SK-N-SH (cell line): ENCODE measurements at regions not wholly inside any gene's neighbourhood (a gene's known extent, or its start where the extent isn't known, plus 50 kb on each side); places are given as distances from the start of the nearest gene placed in this dataset.

Source experiments
- CTCF ChIA-PET: fragments of 300-600, 350-600 bp; formaldehyde crosslinking; extraction: SDS; loops from one replicate; lab custom pipeline; 2021; lab: Yijun Ruan, JAX
- POLR2A ChIA-PET: fragments of 350-600 bp; sonication (Branson Sonifier 250); formaldehyde crosslinking; extraction: SDS; loops from one replicate; lab custom pipeline; 2020; ENCODE audit warnings: antibody characterized with exemption, inconsistent platforms; lab: Yijun Ruan, JAX
- DNase-seq: peaks from one replicate; pipeline ENCODE4 v3.0.0; 2012
- H2AFZ ChIP-seq: fragments of 200-600 bp; sonication (generic); 2 replicates; pipeline ENCODE4 v1.8.1; 2016; ENCODE audit warnings: antibody characterized with exemption, mild to moderate bottlenecking, low read depth
- H3F3A ChIP-seq: fragments of 200-600 bp; sonication (generic); replicated peaks from 2 replicates; pipeline ENCODE3; 2016; ENCODE audit warnings: antibody characterized with exemption, mild to moderate bottlenecking; ENCODE audit not compliant: insufficient read depth
- H3K27ac ChIP-seq, 2 experiments: fragments of 200-500 bp in 1 of 2; fragments of 200-600 bp in 1 of 2; sonication (Bioruptor generic) in 1 of 2; sonication (generic), shearing (Covaris generic) in 1 of 2; 2 replicates each; pipeline versions ENCODE4 v1.5.1 to v1.6.1; 2014 to 2016; ENCODE audit warnings: low read depth in 2 of 2, inconsistent platforms in 1 of 2, low read length in 1 of 2, mild to moderate bottlenecking in 1 of 2, mixed read lengths in 1 of 2
- H3K27me3 ChIP-seq: fragments of 200-600 bp; sonication (generic), shearing (Covaris generic); 2 replicates; pipeline ENCODE4 v1.6.1; 2016; ENCODE audit warnings: mixed run types; ENCODE audit not compliant: insufficient read depth
- H3K36me3 ChIP-seq, 2 experiments: fragments of 200-500 bp in 1 of 2; fragments of 200-600 bp in 1 of 2; sonication (Bioruptor generic) in 1 of 2; sonication (generic) in 1 of 2; replicated peaks in 1 of 2; 2 replicates each; pipeline versions ENCODE3 to v1.5.1; 2014 to 2016; ENCODE audit warnings: low read length in 1 of 2, mild to moderate bottlenecking in 1 of 2; ENCODE audit not compliant: insufficient read depth in 2 of 2, control insufficient read depth in 1 of 2
- H3K4me1 ChIP-seq, 2 experiments: fragments of 200-500 bp in 1 of 2; fragments of 200-600 bp in 1 of 2; sonication (Bioruptor generic) in 1 of 2; sonication (generic), shearing (Covaris generic) in 1 of 2; 2 replicates each; pipeline versions ENCODE4 v1.5.1 to v1.6.1; 2014 to 2016; ENCODE audit warnings: low read depth in 1 of 2, low read length in 1 of 2, mixed run types in 1 of 2; ENCODE audit not compliant: insufficient read depth in 2 of 2, control insufficient read depth in 1 of 2
- H3K4me2 ChIP-seq: fragments of 200-600 bp; sonication (generic), shearing (Covaris generic); 2 replicates; pipeline ENCODE4 v1.6.1; 2017; ENCODE audit warnings: mixed run types
- H3K4me3 ChIP-seq, 2 experiments: fragments of 200-500 bp in 1 of 2; fragments of 200-600 bp in 1 of 2; sonication (Bioruptor generic) in 1 of 2; sonication (generic), shearing (Covaris generic) in 1 of 2; 2 replicates each; pipeline versions ENCODE4 v1.5.1 to v1.8.1; 2014 to 2016; ENCODE audit warnings: low read depth in 2 of 2, inconsistent platforms in 1 of 2, low read length in 1 of 2, mild to moderate bottlenecking in 1 of 2, mixed read lengths in 1 of 2, moderate library complexity in 1 of 2
- H3K79me2 ChIP-seq: fragments of 200-600 bp; sonication (generic); 2 replicates; pipeline ENCODE4 v1.8.1; 2017; ENCODE audit warnings: mild to moderate bottlenecking; ENCODE audit not compliant: insufficient read depth
- H3K9ac ChIP-seq: fragments of 200-600 bp; sonication (generic); 2 replicates; pipeline ENCODE4 v1.6.1; 2017; ENCODE audit warnings: mixed run types
- H3K9me2 ChIP-seq: fragments of 200-600 bp; sonication (generic); 2 replicates; pipeline ENCODE4 v1.6.1; 2017; ENCODE audit warnings: mixed run types
- H3K9me3 ChIP-seq: fragments of 200-600 bp; sonication (generic); 2 replicates; pipeline ENCODE4 v1.6.1; 2017; ENCODE audit warnings: mixed run types, mild to moderate bottlenecking, moderate library complexity
- H4K20me1 ChIP-seq: fragments of 200-600 bp; sonication (generic); 2 replicates; pipeline ENCODE4 v1.6.1; 2017; ENCODE audit warnings: mild to moderate bottlenecking, mixed run types; ENCODE audit not compliant: insufficient read depth
- CHD2 ChIP-seq: fragments of 150-350 bp; IDR thresholded peaks from 2 replicates; pipeline ENCODE4 v1.6.1; 2018; ENCODE audit warnings: low read length; ENCODE audit not compliant: partially characterized antibody
- CTCF ChIP-seq: fragments of 200-600 bp; sonication (generic); IDR thresholded peaks from 2 replicates; pipeline ENCODE4 v1.6.1; 2017; ENCODE audit warnings: antibody characterized with exemption, mild to moderate bottlenecking, moderate library complexity
- ELF1 ChIP-seq: IDR thresholded peaks from 2 replicates; pipeline ENCODE4 v1.4.0; 2012
- EP300 ChIP-seq, 2 experiments: IDR thresholded peaks; 2 replicates each; pipeline versions ENCODE4 v1.4.0 to v1.6.1; 2012; ENCODE audit warnings: borderline replicate concordance in 1 of 2, low read depth in 1 of 2, low read length in 1 of 2
- FOSL2 ChIP-seq: IDR thresholded peaks from 2 replicates; pipeline ENCODE4 v1.4.0; 2012; ENCODE audit warnings: low read depth, mild to moderate bottlenecking, moderate library complexity, borderline replicate concordance
- GABPA ChIP-seq: IDR thresholded peaks from 2 replicates; pipeline ENCODE4 v1.4.0; 2012; ENCODE audit warnings: low read depth, mild to moderate bottlenecking
- GATA2 ChIP-seq: sonication (generic); formaldehyde crosslinking; IDR thresholded peaks from 2 replicates; pipeline ENCODE4 v1.5.0; 2020; ENCODE audit warnings: mild to moderate bottlenecking, missing genetic modification reagents
- IRF3 ChIP-seq: fragments of 150-350 bp; IDR thresholded peaks from 2 replicates; pipeline ENCODE4 v1.6.1; 2016; ENCODE audit warnings: mild to moderate bottlenecking, low read depth, low read length
- JUND ChIP-seq: IDR thresholded peaks from 2 replicates; pipeline ENCODE4 v1.4.0; 2012
- MAX ChIP-seq: IDR thresholded peaks from 2 replicates; pipeline ENCODE4 v1.4.0; 2012; ENCODE audit warnings: low read depth
- NRF1 ChIP-seq: IDR thresholded peaks from 2 replicates; pipeline ENCODE4 v1.6.1; 2012; ENCODE audit warnings: low read depth, mild to moderate bottlenecking, low read length
- POLR2AphosphoS5 ChIP-seq: IDR thresholded peaks from 2 replicates; pipeline ENCODE4 v1.6.1; 2012; ENCODE audit warnings: low read depth, low read length
- RAD21 ChIP-seq: IDR thresholded peaks from 2 replicates; pipeline ENCODE4 v1.6.1; 2012; ENCODE audit warnings: mild to moderate bottlenecking, low read length
- RCOR1 ChIP-seq: fragments of 150-350 bp; IDR thresholded peaks from 2 replicates; pipeline ENCODE4 v1.6.1; 2017; ENCODE audit warnings: antibody characterized with exemption, low read length
- REST ChIP-seq: IDR thresholded peaks from 2 replicates; pipeline ENCODE4 v1.6.1; 2012; ENCODE audit warnings: mild to moderate bottlenecking, low read depth, low read length, moderate library complexity
- SMC3 ChIP-seq: IDR thresholded peaks from 2 replicates; pipeline ENCODE4 v1.6.1; 2012; ENCODE audit warnings: low read depth, low read length, improper control_type of control experiment
- TEAD4 ChIP-seq: IDR thresholded peaks from 2 replicates; pipeline ENCODE4 v1.4.0; 2012; ENCODE audit warnings: mild to moderate bottlenecking, borderline replicate concordance; ENCODE audit not compliant: insufficient read depth
- USF1 ChIP-seq: IDR thresholded peaks from 2 replicates; pipeline ENCODE4 v1.4.0; 2012; ENCODE audit warnings: low read depth, borderline replicate concordance
- USF2 ChIP-seq: fragments of 150-350 bp; IDR thresholded peaks from 2 replicates; pipeline ENCODE4 v1.6.1; 2017; ENCODE audit warnings: antibody characterized with exemption, low read length, low read depth, borderline replicate concordance
- YY1 ChIP-seq: IDR thresholded peaks from 2 replicates; pipeline ENCODE4 v1.4.0; 2012; ENCODE audit warnings: low read depth, mild to moderate bottlenecking
- WGBS: methylation state at CpG from one replicate; pipeline ENCODE4 v1.1.6; 2017; ENCODE audit warnings: low lambda C conversion rate; 5-methylcytosine and 5-hydroxymethylcytosine counted together

- peaks cover 0 to 9% of the 10 kb centered on the region in 2 experiments; a peak in 3 of 4 replicates for H3K4me1 ChIP-seq
- no peak for DNase-seq
- CTCF ChIA-PET = interaction anchor here (1.2 to 3.6 kb wide), 3 partner anchors 15 to 31 kb away, joined by 4 to 28 read pairs (median 15); no protein-coding TSS in a partner anchor
- POLR2A ChIA-PET = no interaction called here
- H3K36me3 ChIP-seq = no peaks in the 10 kb centered on the region
- no peaks in the 10 kb centered on the region for H3K9me3 ChIP-seq
- H3K9me2 ChIP-seq = no peaks in the 10 kb centered on the region
- no peak overlapping the region for H3K4me3 ChIP-seq
- H3K9ac ChIP-seq = no peak overlapping the region
- H2AFZ ChIP-seq = no peak overlapping the region
- H3K27ac ChIP-seq = no peak overlapping the region
- peaks cover 3% of the 10 kb centered on the region for H3F3A ChIP-seq
- no peak overlapping the region for H3K4me2 ChIP-seq
- H4K20me1 ChIP-seq = no peaks in the 10 kb centered on the region
- H3K27me3 ChIP-seq = no peaks in the 10 kb centered on the region
- H3K79me2 ChIP-seq = no peaks in the 10 kb centered on the region
- TF ChIP-seq ELF1 (no peak), GATA2 (CRISPR knock-in tag) (no peak), USF1 (no peak), TEAD4 (no peak), SMC3 (no peak), FOSL2 (no peak), IRF3 (no peak), EP300 (IDR thresholded peaks at IDR 0.05; ENCODE audit: borderline replicate concordance in 1 of 2, low read depth in 1 of 2, low read length in 1 of 2) (no peak), MAX (no peak), CTCF (no peak), RCOR1 (no peak), RAD21 (no peak), USF2 (no peak), YY1 (no peak), POLR2AphosphoS5 (no peak), CHD2 (no peak), NRF1 (no peak), JUND (no peak), REST (no peak), GABPA (no peak)
- WGBS = 61% methylated on average over 4 of the region's 10 CpGs
These were observed 92.2 kb upstream of the TRIM2 start for GRCh38 chr4:153112041-153112441.
